C4-2B (cell line): ENCODE measurements at regions not wholly inside any gene's neighbourhood (a gene's known extent, or its start where the extent isn't known, plus 50 kb on each side); places are given as distances from the start of the nearest gene placed in this dataset.

Experiments
- CTCF ChIP-seq: fragments of 450-650 bp; conservative IDR thresholded peaks from 2 replicates; pipeline ENCODE4 v1.5.1; 2017; ENCODE audit warnings: mild to moderate bottlenecking
- ZFX ChIP-seq: fragments of 450-650 bp; IDR thresholded peaks from 2 replicates; pipeline ENCODE4 v1.6.1; 2017

- TF ChIP-seq CTCF: no peak
- no peak for TF ChIP-seq ZFX
These were observed 69.2 kb upstream of the ATP2B1 start for GRCh38 chr12:89777733-89778379.
